HepG2 (cell line): ENCODE measurements at regions not wholly inside any gene's neighbourhood (a gene's known extent, or its start where the extent isn't known, plus 50 kb on each side); places are given as distances from the start of the nearest gene placed in this dataset.

ENCODE experiments used
- EP300 ChIP-seq, 3 experiments: sonication (generic) in 1 of 3; formaldehyde crosslinking in 1 of 3; IDR thresholded peaks; 2 replicates each; pipeline versions ENCODE4 v1.5.1 to v1.6.1; 2011 to 2020; ENCODE audit warnings: low read depth in 2 of 3, low read length in 2 of 3, borderline replicate concordance in 1 of 3, improper control_type of control experiment in 1 of 3, mild to moderate bottlenecking in 1 of 3, missing genetic modification reagents in 1 of 3, moderate library complexity in 1 of 3
- MTA3 ChIP-seq: sonication (generic); formaldehyde crosslinking; IDR thresholded peaks from 2 replicates; pipeline ENCODE4 v1.4.0; 2020; ENCODE audit warnings: missing genetic modification reagents
- NFIB ChIP-seq: sonication (generic); formaldehyde crosslinking; IDR thresholded peaks from 2 replicates; pipeline ENCODE4 v1.9.0; 2021; ENCODE audit warnings: missing genetic modification reagents, mild to moderate bottlenecking, borderline replicate concordance
- ZNF256 ChIP-seq: sonication (generic); formaldehyde crosslinking; conservative IDR thresholded peaks from 2 replicates; pipeline ENCODE4 v1.4.0; 2020; ENCODE audit warnings: missing genetic modification reagents
- ZNF510 ChIP-seq: sonication (generic); formaldehyde crosslinking; IDR thresholded peaks from 2 replicates; pipeline ENCODE4 v1.4.0; 2020; ENCODE audit warnings: low read depth, mild to moderate bottlenecking, missing genetic modification reagents

DNA sequence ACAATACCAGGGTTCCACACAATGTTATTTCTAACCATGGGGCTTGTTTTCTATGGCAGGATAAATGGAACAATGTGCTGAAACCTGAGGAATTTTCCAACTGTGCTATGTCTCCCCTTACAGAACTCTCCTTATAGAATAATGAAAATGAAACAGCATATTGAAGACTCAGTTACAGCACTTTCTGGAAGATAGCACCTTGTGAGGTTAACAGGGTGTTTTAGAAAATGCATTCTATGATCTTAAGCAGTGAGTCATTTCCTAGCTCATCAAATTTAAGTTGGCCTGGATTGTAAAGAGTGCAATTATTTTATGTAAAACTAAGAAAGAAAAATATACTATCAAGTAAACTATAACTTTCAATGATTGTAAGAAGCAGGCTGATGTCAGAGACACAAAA lies 60.1 kb upstream of the CNTN1 start:
- TF ChIP-seq ZNF256 (CRISPR knock-in tag) (no peak), EP300 (IDR thresholded peaks at IDR 0.05; ENCODE audit: low read depth in 2 of 2, low read length in 2 of 2) (no peak), EP300 (CRISPR knock-in tag; IDR thresholded peaks at IDR 0.05; ENCODE audit: borderline replicate concordance) (no peak), MTA3 (CRISPR knock-in tag) (no peak), NFIB (CRISPR knock-in tag) (no peak), ZNF510 (CRISPR knock-in tag) (no peak)
